Fibroblast of the aortic adventitia (primary cell): ENCODE measurements at regions not wholly inside any gene's neighbourhood (a gene's known extent, or its start where the extent isn't known, plus 50 kb on each side); places are given as distances from the start of the nearest gene placed in this dataset.

Source experiments
- DNase-seq: peaks from one replicate; pipeline ENCODE4 v3.0.0-alpha.2; 2010; ENCODE audit warnings: low read depth
- H3K4me3 ChIP-seq: 2 replicates; pipeline ENCODE4 v1.5.1; 2011; ENCODE audit warnings: low read depth, mild to moderate bottlenecking, control low read depth, low read length, moderate library complexity
- CTCF ChIP-seq: IDR thresholded peaks from 2 replicates; pipeline ENCODE4 v1.5.1; 2011; ENCODE audit warnings: mild to moderate bottlenecking, low read length, control low read depth, inconsistent platforms; ENCODE audit not compliant: insufficient read depth

GRCh38 chr14:98114122-98114895 lies 1157.7 kb downstream of the BCL11B start:
- no peak overlapping the region for H3K4me3 ChIP-seq
- DNase-seq: no peak
- no peak for TF ChIP-seq CTCF

- no peak for DNase-seq
- TF ChIP-seq CTCF: no peak
Observed at GRCh38 chr14:98114946-98115345, 1157.1 kb downstream of the BCL11B start.

DNA sequence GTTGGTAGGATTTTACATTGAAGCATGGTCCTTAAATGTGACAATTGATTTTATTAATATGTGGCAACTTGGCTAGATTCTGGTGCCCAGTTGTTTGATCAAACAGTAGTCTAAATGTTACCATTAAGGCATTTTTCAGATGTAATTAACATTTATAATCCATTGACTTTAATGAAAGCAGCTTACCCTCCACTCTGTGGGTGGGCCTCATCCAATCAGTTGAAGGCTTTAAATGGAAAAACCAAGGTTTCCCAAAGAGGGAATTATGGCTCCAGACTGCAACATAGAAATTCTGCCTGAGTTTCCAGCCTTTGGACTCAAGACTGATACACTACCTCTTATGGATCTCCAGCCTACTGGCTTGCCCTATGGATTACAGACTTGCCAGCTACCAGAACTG lies 1153.2 kb downstream of the BCL11B start:
- no peak overlapping the region for H3K4me3 ChIP-seq
- TF ChIP-seq CTCF: no peak
- DNase-seq: no peak

More at GRCh38 chr14:98114946-98115345, 1157.1 kb downstream of the BCL11B start:
- no peak overlapping the region for H3K4me3 ChIP-seq

DNA sequence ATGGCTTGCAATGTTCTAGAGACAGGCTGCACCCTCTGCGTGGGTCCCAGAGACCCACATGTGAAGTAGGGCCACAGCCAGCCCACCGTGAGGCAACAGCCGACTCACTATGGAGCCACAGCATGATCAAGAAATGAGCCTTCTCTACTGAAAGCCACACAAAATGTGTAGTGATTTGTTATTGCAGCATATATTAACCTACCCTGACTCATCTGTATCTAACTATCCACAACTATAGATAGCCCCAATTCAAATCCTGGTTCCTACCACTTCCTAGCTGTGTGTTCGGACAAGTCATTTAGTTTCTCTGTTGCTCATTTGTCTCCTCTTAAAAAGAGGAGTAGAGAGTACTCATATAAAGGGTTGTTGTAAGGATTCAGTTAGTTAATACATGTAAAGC lies 1152.3 kb downstream of the BCL11B start:
- TF ChIP-seq CTCF: no peak
- no peak for DNase-seq
- H3K4me3 ChIP-seq: no peak overlapping the region

- H3K4me3 ChIP-seq: no peak overlapping the region
- TF ChIP-seq CTCF: no peak
- no peak for DNase-seq
Observed at GRCh38 chr14:98120831-98121464, 1151.0 kb downstream of the BCL11B start.

GRCh38 chr14:98122527-98122926 lies 1149.5 kb downstream of the BCL11B start:
- no peak for TF ChIP-seq CTCF
- no peak overlapping the region for H3K4me3 ChIP-seq
- DNase-seq: no peak
